GM23338 (cell line): ENCODE measurements at regions not wholly inside any gene's neighbourhood (a gene's known extent, or its start where the extent isn't known, plus 50 kb on each side); places are given as distances from the start of the nearest gene placed in this dataset.

Experiments used
- ATAC-seq: fragments of 200-7000 bp; cut with Tn5 transposase; 3 replicates; pipeline ENCODE4 v1.9.1; 2020
- DNase-seq: peaks from one replicate; pipeline ENCODE4 v3.0.0-alpha.2; 2015; ENCODE audit warnings: low spot score
- H2AFZ ChIP-seq: fragments of 200-600 bp; sonication (generic); 2 replicates; pipeline ENCODE4 v1.8.0; 2016; ENCODE audit warnings: antibody characterized with exemption, mild to moderate bottlenecking, moderate library complexity
- H3F3A ChIP-seq: fragments of 200-600 bp; sonication (generic); replicated peaks from 2 replicates; pipeline ENCODE4 v1.8.0; 2017; ENCODE audit warnings: antibody characterized with exemption, mixed run types, low read depth
- H3K27ac ChIP-seq: fragments of 200-600 bp; sonication (generic); 2 replicates; pipeline ENCODE4 v1.6.1; 2016; ENCODE audit warnings: low read depth
- H3K27me3 ChIP-seq: fragments of 200-600 bp; sonication (generic); 2 replicates; pipeline ENCODE4 v1.8.0; 2016; ENCODE audit warnings: mild to moderate bottlenecking, mixed run types, moderate library complexity; ENCODE audit not compliant: insufficient read depth
- H3K36me3 ChIP-seq: fragments of 200-600 bp; sonication (generic); 2 replicates; pipeline ENCODE4 v1.8.0; 2016; ENCODE audit warnings: mild to moderate bottlenecking; ENCODE audit not compliant: insufficient read depth
- H3K4me1 ChIP-seq: fragments of 200-600 bp; sonication (generic); 2 replicates; pipeline ENCODE4 v1.8.0; 2016; ENCODE audit warnings: mild to moderate bottlenecking, moderate library complexity; ENCODE audit not compliant: insufficient read depth
- H3K4me2 ChIP-seq: fragments of 200-600 bp; sonication (generic); 2 replicates; pipeline ENCODE4 v1.7.1; 2017; ENCODE audit warnings: mixed run types
- H3K4me3 ChIP-seq: fragments of 200-600 bp; sonication (generic); 2 replicates; pipeline ENCODE4 v1.6.1; 2016; ENCODE audit warnings: mixed run types
- H3K79me2 ChIP-seq: fragments of 200-600 bp; sonication (generic); replicated peaks from 2 replicates; pipeline ENCODE4 v1.8.0; 2017; ENCODE audit warnings: mild to moderate bottlenecking; ENCODE audit not compliant: insufficient read depth
- H3K9me2 ChIP-seq: fragments of 200-600 bp; sonication (generic); 2 replicates; pipeline ENCODE4 v1.8.0; 2017; ENCODE audit not compliant: insufficient read depth
- H4K20me1 ChIP-seq: fragments of 200-600 bp; sonication (generic); replicated peaks from 2 replicates; pipeline ENCODE4 v1.8.0; 2017; ENCODE audit warnings: mild to moderate bottlenecking; ENCODE audit not compliant: insufficient read depth
- H3K27ac Mint-ChIP-seq: 2 replicates; pipeline ENCODE4 v1.8.0; 2020; ENCODE audit warnings: inconsistent platforms, mild to moderate bottlenecking, moderate library complexity, mixed read lengths
- H3K27me3 Mint-ChIP-seq: 3 replicates; pipeline ENCODE4 v1.8.0; 2022; ENCODE audit warnings: low read depth, mild to moderate bottlenecking, moderate library complexity, mixed read lengths, inconsistent platforms; ENCODE audit not compliant: insufficient read depth, poor library complexity
- H3K36me3 Mint-ChIP-seq: 3 replicates; pipeline ENCODE4 v1.8.0; 2021; ENCODE audit warnings: low read depth, mild to moderate bottlenecking, inconsistent platforms, moderate library complexity, mixed read lengths
- H3K4me1 Mint-ChIP-seq: 3 replicates; pipeline ENCODE4 v1.8.0; 2020; ENCODE audit warnings: mild to moderate bottlenecking, inconsistent platforms, mixed read lengths
- H3K4me3 Mint-ChIP-seq: 3 replicates; pipeline ENCODE4 v1.8.0; 2021; ENCODE audit warnings: moderate library complexity, mild to moderate bottlenecking, inconsistent platforms, mixed read lengths
- H3K9me3 Mint-ChIP-seq: 3 replicates; pipeline ENCODE4 v1.8.0; 2020; ENCODE audit warnings: moderate library complexity, mild to moderate bottlenecking, inconsistent platforms, mixed read lengths
- CREB1 ChIP-seq: fragments of 250-450 bp; sonication (Bioruptor Pico); IDR thresholded peaks from 2 replicates; pipeline ENCODE4 v1.5.0; 2020; ENCODE audit warnings: low read depth, mild to moderate bottlenecking, moderate library complexity
- EZH2 ChIP-seq: fragments of 200-600 bp; sonication (generic); IDR thresholded peaks from one replicate; pipeline ENCODE4 v1.8.0; 2017; ENCODE audit warnings: antibody characterized with exemption, mild to moderate bottlenecking, low read depth; ENCODE audit not compliant: unreplicated experiment
- EZH2phosphoT487 ChIP-seq: fragments of 200-600 bp; sonication (generic); IDR thresholded peaks from one replicate; pipeline ENCODE4 v1.8.1; 2018; ENCODE audit warnings: antibody characterized with exemption; ENCODE audit not compliant: unreplicated experiment
- JUNB ChIP-seq: IDR thresholded peaks from one replicate; pipeline ENCODE4 v1.6.1; 2016; ENCODE audit warnings: antibody characterized with exemption; ENCODE audit not compliant: unreplicated experiment
- NANOG ChIP-seq: IDR thresholded peaks from 2 replicates; pipeline ENCODE4 v1.6.1; 2016; ENCODE audit warnings: antibody characterized with exemption, borderline replicate concordance
- POLR2AphosphoS5 ChIP-seq: IDR thresholded peaks from 2 replicates; pipeline ENCODE4 v1.6.1; 2016; ENCODE audit warnings: antibody characterized with exemption, low read depth
- STAT1 ChIP-seq: IDR thresholded peaks from one replicate; pipeline ENCODE4 v1.6.1; 2016; ENCODE audit warnings: antibody characterized with exemption; ENCODE audit not compliant: unreplicated experiment
- ZNF114 ChIP-seq: fragments of 250-450 bp; sonication (Bioruptor Pico); IDR thresholded peaks from 2 replicates; pipeline ENCODE4 v1.5.0; 2020; ENCODE audit warnings: mild to moderate bottlenecking, moderate library complexity
- ZNF331 ChIP-seq: fragments of 250-450 bp; sonication (Bioruptor Pico); IDR thresholded peaks from 2 replicates; pipeline ENCODE4 v1.5.0; 2020; ENCODE audit warnings: low read depth, mild to moderate bottlenecking, moderate library complexity
- TF ChIP-seq, protein P1 (sequence below): IDR thresholded peaks from one replicate; pipeline ENCODE4 v1.6.1; 2018; ENCODE audit warnings: antibody characterized with exemption; ENCODE audit not compliant: unreplicated experiment
- TF ChIP-seq, protein P2 (sequence below): IDR thresholded peaks from 2 replicates; pipeline ENCODE4 v1.6.1; 2016; ENCODE audit warnings: antibody characterized with exemption
- TF ChIP-seq, protein P3 (sequence below), 2 experiments: fragments of 200-600 bp in 1 of 2; sonication (generic) in 1 of 2; conservative IDR thresholded peaks; 2 replicates each; pipeline versions ENCODE4 v1.5.1 to v1.6.1; 2016 to 2017; ENCODE audit warnings: antibody characterized with exemption in 2 of 2, low read depth in 2 of 2, mild to moderate bottlenecking in 2 of 2, moderate library complexity in 1 of 2
- TF ChIP-seq, protein P4 (sequence below): fragments of 250-450 bp; sonication (Bioruptor Pico); IDR thresholded peaks from 2 replicates; pipeline ENCODE4 v1.5.0; 2020; ENCODE audit warnings: mild to moderate bottlenecking, moderate library complexity

DNA sequence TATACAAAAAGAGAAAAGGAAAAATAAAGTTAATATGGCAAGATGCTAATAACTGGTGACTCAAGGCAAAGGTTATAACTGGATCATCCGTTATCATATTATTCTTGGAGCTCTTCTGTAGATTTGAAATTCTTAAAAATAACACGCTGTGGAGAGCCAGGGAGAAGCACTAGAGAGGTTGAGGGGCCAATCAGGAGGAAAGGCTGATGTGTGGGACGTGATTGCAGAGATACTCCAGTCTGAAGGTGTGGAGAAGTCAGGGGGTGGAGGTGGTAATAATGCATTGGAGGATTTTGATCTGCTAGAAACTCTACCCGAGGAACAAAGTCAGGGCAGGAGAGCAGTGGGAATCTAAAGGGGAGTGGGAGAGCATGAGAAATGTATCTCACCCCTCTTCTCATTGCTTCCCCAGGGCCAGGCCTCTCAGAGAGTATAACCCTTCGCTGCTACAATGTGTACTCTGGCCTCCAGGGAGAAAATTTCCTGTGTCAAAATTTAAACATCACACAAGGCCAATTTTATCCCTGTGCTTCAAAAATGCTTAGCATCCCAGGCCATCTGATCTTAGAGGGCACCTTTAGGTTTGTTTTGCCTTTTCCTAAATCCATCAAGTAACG, 211.5 kb upstream of the SEMA6D start:
- Mint-ChIP-seq H3K4me3 (no peak overlapping the region), H3K9me3 (peaks cover 5% of the 10 kb centered on the region; the same call in 2 of the 3 replicates), H3K27ac (no peak overlapping the region), H3K36me3 (no peaks in the 10 kb centered on the region), H3K27me3 (peaks cover 3% of the 10 kb centered on the region), H3K4me1 (no peaks in the 10 kb centered on the region)
- H3K36me3 ChIP-seq, result no peaks in the 10 kb centered on the region
- H2AFZ ChIP-seq, result no peak overlapping the region
- no peaks in the 10 kb centered on the region for H3K4me1 ChIP-seq
- no peak overlapping the region for H3K27ac ChIP-seq
- no peak for DNase-seq
- no peaks in the 10 kb centered on the region for H4K20me1 ChIP-seq
- no peaks in the 10 kb centered on the region for H3F3A ChIP-seq
- no peak overlapping the region for H3K4me2 ChIP-seq
- no peak for TF ChIP-seq POLR2AphosphoS5
- no peak for TF ChIP-seq ZNF114
- TF ChIP-seq, protein P1, sequence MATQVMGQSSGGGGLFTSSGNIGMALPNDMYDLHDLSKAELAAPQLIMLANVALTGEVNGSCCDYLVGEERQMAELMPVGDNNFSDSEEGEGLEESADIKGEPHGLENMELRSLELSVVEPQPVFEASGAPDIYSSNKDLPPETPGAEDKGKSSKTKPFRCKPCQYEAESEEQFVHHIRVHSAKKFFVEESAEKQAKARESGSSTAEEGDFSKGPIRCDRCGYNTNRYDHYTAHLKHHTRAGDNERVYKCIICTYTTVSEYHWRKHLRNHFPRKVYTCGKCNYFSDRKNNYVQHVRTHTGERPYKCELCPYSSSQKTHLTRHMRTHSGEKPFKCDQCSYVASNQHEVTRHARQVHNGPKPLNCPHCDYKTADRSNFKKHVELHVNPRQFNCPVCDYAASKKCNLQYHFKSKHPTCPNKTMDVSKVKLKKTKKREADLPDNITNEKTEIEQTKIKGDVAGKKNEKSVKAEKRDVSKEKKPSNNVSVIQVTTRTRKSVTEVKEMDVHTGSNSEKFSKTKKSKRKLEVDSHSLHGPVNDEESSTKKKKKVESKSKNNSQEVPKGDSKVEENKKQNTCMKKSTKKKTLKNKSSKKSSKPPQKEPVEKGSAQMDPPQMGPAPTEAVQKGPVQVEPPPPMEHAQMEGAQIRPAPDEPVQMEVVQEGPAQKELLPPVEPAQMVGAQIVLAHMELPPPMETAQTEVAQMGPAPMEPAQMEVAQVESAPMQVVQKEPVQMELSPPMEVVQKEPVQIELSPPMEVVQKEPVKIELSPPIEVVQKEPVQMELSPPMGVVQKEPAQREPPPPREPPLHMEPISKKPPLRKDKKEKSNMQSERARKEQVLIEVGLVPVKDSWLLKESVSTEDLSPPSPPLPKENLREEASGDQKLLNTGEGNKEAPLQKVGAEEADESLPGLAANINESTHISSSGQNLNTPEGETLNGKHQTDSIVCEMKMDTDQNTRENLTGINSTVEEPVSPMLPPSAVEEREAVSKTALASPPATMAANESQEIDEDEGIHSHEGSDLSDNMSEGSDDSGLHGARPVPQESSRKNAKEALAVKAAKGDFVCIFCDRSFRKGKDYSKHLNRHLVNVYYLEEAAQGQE, result no peak
- no peak for TF ChIP-seq STAT1
- TF ChIP-seq, protein P2, sequence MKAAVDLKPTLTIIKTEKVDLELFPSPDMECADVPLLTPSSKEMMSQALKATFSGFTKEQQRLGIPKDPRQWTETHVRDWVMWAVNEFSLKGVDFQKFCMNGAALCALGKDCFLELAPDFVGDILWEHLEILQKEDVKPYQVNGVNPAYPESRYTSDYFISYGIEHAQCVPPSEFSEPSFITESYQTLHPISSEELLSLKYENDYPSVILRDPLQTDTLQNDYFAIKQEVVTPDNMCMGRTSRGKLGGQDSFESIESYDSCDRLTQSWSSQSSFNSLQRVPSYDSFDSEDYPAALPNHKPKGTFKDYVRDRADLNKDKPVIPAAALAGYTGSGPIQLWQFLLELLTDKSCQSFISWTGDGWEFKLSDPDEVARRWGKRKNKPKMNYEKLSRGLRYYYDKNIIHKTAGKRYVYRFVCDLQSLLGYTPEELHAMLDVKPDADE, result no peak
- no peak for TF ChIP-seq NANOG
- TF ChIP-seq CREB1 (CRISPR knock-in tag), result no peak
- no peak for TF ChIP-seq JUNB
- TF ChIP-seq, protein P3, sequence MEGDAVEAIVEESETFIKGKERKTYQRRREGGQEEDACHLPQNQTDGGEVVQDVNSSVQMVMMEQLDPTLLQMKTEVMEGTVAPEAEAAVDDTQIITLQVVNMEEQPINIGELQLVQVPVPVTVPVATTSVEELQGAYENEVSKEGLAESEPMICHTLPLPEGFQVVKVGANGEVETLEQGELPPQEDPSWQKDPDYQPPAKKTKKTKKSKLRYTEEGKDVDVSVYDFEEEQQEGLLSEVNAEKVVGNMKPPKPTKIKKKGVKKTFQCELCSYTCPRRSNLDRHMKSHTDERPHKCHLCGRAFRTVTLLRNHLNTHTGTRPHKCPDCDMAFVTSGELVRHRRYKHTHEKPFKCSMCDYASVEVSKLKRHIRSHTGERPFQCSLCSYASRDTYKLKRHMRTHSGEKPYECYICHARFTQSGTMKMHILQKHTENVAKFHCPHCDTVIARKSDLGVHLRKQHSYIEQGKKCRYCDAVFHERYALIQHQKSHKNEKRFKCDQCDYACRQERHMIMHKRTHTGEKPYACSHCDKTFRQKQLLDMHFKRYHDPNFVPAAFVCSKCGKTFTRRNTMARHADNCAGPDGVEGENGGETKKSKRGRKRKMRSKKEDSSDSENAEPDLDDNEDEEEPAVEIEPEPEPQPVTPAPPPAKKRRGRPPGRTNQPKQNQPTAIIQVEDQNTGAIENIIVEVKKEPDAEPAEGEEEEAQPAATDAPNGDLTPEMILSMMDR (conservative IDR thresholded peaks at IDR 0.05; ENCODE audit: low read depth in 2 of 2), result no peak
- TF ChIP-seq, protein P4, sequence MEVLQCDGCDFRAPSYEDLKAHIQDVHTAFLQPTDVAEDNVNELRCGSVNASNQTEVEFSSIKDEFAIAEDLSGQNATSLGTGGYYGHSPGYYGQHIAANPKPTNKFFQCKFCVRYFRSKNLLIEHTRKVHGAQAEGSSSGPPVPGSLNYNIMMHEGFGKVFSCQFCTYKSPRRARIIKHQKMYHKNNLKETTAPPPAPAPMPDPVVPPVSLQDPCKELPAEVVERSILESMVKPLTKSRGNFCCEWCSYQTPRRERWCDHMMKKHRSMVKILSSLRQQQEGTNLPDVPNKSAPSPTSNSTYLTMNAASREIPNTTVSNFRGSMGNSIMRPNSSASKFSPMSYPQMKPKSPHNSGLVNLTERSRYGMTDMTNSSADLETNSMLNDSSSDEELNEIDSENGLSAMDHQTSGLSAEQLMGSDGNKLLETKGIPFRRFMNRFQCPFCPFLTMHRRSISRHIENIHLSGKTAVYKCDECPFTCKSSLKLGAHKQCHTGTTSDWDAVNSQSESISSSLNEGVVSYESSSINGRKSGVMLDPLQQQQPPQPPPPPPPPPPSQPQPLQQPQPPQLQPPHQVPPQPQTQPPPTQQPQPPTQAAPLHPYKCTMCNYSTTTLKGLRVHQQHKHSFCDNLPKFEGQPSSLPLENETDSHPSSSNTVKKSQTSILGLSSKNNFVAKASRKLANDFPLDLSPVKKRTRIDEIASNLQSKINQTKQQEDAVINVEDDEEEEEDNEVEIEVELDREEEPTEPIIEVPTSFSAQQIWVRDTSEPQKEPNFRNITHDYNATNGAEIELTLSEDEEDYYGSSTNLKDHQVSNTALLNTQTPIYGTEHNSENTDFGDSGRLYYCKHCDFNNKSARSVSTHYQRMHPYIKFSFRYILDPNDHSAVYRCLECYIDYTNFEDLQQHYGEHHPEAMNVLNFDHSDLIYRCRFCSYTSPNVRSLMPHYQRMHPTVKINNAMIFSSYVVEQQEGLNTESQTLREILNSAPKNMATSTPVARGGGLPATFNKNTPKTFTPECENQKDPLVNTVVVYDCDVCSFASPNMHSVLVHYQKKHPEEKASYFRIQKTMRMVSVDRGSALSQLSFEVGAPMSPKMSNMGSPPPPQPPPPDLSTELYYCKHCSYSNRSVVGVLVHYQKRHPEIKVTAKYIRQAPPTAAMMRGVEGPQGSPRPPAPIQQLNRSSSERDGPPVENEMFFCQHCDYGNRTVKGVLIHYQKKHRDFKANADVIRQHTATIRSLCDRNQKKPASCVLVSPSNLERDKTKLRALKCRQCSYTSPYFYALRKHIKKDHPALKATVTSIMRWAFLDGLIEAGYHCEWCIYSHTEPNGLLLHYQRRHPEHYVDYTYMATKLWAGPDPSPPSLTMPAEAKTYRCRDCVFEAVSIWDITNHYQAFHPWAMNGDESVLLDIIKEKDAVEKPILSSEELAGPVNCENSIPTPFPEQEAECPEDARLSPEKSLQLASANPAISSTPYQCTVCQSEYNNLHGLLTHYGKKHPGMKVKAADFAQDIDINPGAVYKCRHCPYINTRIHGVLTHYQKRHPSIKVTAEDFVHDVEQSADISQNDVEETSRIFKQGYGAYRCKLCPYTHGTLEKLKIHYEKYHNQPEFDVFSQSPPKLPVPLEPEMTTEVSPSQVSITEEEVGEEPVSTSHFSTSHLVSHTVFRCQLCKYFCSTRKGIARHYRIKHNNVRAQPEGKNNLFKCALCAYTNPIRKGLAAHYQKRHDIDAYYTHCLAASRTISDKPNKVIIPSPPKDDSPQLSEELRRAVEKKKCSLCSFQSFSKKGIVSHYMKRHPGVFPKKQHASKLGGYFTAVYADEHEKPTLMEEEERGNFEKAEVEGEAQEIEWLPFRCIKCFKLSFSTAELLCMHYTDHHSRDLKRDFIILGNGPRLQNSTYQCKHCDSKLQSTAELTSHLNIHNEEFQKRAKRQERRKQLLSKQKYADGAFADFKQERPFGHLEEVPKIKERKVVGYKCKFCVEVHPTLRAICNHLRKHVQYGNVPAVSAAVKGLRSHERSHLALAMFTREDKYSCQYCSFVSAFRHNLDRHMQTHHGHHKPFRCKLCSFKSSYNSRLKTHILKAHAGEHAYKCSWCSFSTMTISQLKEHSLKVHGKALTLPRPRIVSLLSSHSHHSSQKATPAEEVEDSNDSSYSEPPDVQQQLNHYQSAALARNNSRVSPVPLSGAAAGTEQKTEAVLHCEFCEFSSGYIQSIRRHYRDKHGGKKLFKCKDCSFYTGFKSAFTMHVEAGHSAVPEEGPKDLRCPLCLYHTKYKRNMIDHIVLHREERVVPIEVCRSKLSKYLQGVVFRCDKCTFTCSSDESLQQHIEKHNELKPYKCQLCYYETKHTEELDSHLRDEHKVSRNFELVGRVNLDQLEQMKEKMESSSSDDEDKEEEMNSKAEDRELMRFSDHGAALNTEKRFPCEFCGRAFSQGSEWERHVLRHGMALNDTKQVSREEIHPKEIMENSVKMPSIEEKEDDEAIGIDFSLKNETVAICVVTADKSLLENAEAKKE (CRISPR knock-in tag), result no peak
- no peak for TF ChIP-seq EZH2phosphoT487
- no peak for TF ChIP-seq ZNF331 (CRISPR knock-in tag)
- TF ChIP-seq EZH2, result no peak
- no peaks in the 10 kb centered on the region for H3K79me2 ChIP-seq
- no peak for ATAC-seq
- no peaks in the 10 kb centered on the region for H3K27me3 ChIP-seq
- peaks cover 5% of the 10 kb centered on the region; the same call in 1 of the 2 replicates for H3K9me2 ChIP-seq
- H3K4me3 ChIP-seq, result no peak overlapping the region
